Prostate gland (tissue), 2 donors: ENCODE measurements at regions not wholly inside any gene's neighbourhood (a gene's known extent, or its start where the extent isn't known, plus 50 kb on each side); places are given as distances from the start of the nearest gene placed in this dataset.
A peak's percentile ranks its signal among the peaks of the same experiment; 100 is the strongest.

Source experiments
- DNase-seq: peaks from one replicate; pipeline ENCODE4 v3.0.0-alpha.2; 2019; ENCODE audit warnings: low spot score
- H3K27ac ChIP-seq, 2 donors: fragments of 200-600 bp; sonication (generic); 2 replicates each; pipeline ENCODE4 v1.5.1; 2017 to 2019
- H3K27me3 ChIP-seq: fragments of 200-600 bp; sonication (generic); replicated peaks from 2 replicates; pipeline ENCODE4 v1.5.1; 2019; ENCODE audit not compliant: insufficient read depth
- H3K36me3 ChIP-seq, 2 donors: fragments of 200-600 bp; sonication (generic); 1 replicate in 1 of 2; 2 replicates in 1 of 2; pipeline versions ENCODE4 v1.5.1 to v1.8.1; 2017 to 2019
- H3K4me1 ChIP-seq: fragments of 200-600 bp; sonication (generic); replicated peaks from 2 replicates; pipeline ENCODE4 v1.5.1; 2019
- H3K4me3 ChIP-seq, 2 donors: fragments of 200-600 bp; sonication (generic); 2 replicates each; pipeline ENCODE4 v1.5.1; 2017 to 2019
- H3K9me3 ChIP-seq: fragments of 200-600 bp; sonication (generic); 2 replicates; pipeline ENCODE4 v1.5.1; 2017
- CTCF ChIP-seq, 4 experiments: fragments of 200-600 bp in 2 of 4; fragments of 450-650 bp in 2 of 4; sonication (generic) in 2 of 4; IDR thresholded peaks; 1 replicate in 3 of 4; 2 replicates in 1 of 4; pipeline ENCODE4 v1.5.1; 2016 to 2019; ENCODE audit warnings: antibody characterized with exemption in 4 of 4, mild to moderate bottlenecking in 2 of 4, moderate library complexity in 2 of 4
- POLR2A ChIP-seq: fragments of 450-650 bp; IDR thresholded peaks from one replicate; pipeline ENCODE4 v1.6.1; 2016; ENCODE audit warnings: antibody characterized with exemption, mild to moderate bottlenecking
- POLR2AphosphoS5 ChIP-seq: sonication (generic); formaldehyde crosslinking; IDR thresholded peaks from one replicate; pipeline ENCODE4 v1.6.1; 2017; ENCODE audit warnings: antibody characterized with exemption
- WGBS: methylation state at CpG from one replicate; pipeline ENCODE4 v1.1.5; 2018; 5-methylcytosine and 5-hydroxymethylcytosine counted together
- intact Hi-C: fragments of 100-400 bp; cut with DNase I; formaldehyde crosslinking; loops from one replicate; pipeline ENCODE4 v1.14.2; 2022

DNA sequence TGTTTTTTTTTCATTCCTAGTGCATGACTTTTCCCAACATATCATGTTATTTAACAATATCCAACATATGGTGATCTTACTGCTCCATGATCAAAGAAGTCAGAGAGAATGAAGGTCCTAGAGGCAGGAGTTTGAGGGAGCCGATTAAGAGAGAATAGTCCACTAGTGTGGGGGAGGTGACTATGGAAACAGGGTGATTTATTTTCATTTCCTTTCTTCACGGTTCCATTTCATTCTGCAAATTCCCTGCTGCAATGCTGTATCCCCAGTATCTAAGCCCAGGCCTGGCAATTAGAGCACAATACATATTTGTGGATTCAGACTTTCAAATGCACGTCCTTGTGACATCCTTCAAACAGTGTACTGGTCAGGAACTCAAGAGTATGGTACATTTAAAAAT lies 91.4 kb downstream of the CD83 start:
- Histone ChIP-seq H3K36me3 (no peaks in the 10 kb centered on the region), H3K27ac (no peak overlapping the region), H3K4me3 (no peak overlapping the region), H3K4me1 (no peaks in the 10 kb centered on the region), H3K9me3 (no peaks in the 10 kb centered on the region), H3K27me3 (no peaks in the 10 kb centered on the region)
- TF ChIP-seq POLR2AphosphoS5 (no peak), POLR2A (no peak), CTCF (IDR thresholded peaks at IDR 0.05) (no peak)
- intact Hi-C loops = no loop called here
- no peak for DNase-seq
- WGBS = 76% methylated on average over 3 of the region's 3 CpGs

DNA sequence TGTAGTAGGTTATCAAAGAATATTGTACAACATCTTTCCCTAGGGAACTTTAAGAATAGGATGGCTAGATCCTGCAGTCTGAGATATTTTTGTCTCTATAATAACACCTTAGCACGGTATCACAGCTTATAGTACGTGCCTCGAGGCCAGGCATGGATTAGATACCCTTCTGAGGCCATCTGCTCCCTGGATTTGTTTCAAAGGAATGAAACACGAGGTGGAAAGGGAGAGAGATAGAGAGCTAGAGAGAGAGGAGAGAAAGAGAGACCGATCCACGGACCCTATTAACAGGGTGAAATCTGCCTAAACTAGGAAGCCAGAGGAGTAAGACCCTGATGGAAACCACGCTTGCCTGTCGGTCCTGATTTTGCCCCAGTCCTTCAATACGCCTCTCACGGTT lies 92.5 kb downstream of the CD83 start:
- H3K4me3 ChIP-seq = no peak overlapping the region
- no peaks in the 10 kb centered on the region for H3K27me3 ChIP-seq
- DNase-seq = no peak
- no peaks in the 10 kb centered on the region for H3K4me1 ChIP-seq
- 83% methylated on average over 10 of the region's 10 CpGs for WGBS
- no peaks in the 10 kb centered on the region for H3K36me3 ChIP-seq
- H3K9me3 ChIP-seq = no peaks in the 10 kb centered on the region
- no peak for TF ChIP-seq POLR2AphosphoS5
- TF ChIP-seq CTCF (IDR thresholded peaks at IDR 0.05) = no peak
- TF ChIP-seq POLR2A = no peak
- intact Hi-C loops = loop anchor here (2.0 to 5.0 kb wide), 4 partner anchors 1037 to 1415 kb away; partner anchors contain the start of gene JARID2
- H3K27ac ChIP-seq = no peak overlapping the region

DNA sequence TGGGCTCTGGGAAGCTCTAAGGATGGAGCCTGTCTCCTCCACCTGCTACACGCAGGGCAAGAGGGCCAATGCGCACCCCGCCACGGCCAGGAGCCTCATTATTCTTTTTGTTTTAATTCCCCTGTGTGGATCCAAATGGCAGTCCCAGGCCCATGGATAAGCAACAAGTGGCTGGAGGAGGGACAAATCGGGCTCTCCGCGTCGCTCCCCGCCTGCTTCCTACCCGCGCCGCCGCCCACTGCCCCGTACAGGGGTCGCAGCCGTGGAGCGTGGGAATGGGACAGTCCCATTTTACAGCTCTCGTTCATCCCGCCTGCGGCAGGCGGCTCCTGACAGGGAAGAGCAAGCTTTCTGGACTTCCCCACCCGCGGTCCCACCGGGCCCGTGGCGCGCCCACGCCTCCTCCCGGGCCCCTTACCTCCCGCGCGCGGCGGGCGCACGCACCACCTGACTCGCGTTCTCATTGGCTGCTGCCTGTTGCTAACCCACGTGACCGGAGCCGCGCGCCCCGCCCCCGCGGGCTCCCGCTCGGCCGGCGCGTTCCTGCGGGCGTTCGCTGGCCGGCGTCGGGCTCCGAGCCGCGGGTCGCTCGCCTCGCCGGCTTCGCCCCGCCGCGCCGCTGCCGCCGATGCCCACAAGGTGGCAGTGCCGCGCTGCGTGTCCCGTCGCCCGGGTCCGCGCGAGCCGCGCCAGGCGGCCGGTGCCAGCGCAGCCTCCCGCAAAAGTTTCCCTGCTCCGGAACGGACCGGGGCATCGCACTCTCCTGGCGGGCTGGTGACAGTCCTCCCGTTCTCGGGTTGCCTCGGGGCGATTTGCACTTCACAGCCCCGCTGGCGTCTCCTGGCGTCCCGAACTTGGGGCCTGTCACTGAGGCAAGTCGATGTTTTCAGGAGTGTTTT lies 93.3 kb downstream of the CD83 start:
- DNase-seq = peak; percentile 93
- Histone ChIP-seq H3K4me3 (peak overlapping the region; percentile 53 to 65), H3K9me3 (no peaks in the 10 kb centered on the region), H3K36me3 (no peaks in the 10 kb centered on the region), H3K27ac (peak overlapping the region; percentile 65 to 80), H3K27me3 (no peaks in the 10 kb centered on the region), H3K4me1 (no peaks in the 10 kb centered on the region)
- intact Hi-C loops = loop anchor here (2.0 to 5.0 kb wide), 4 partner anchors 1036 to 1414 kb away; partner anchors contain the start of gene JARID2
- TF ChIP-seq POLR2AphosphoS5 (peak; percentile 67), CTCF (IDR thresholded peaks at IDR 0.05) (peak; percentile 64 to 98 (median 90)), POLR2A (peak; percentile 21)
- 2% methylated on average over 69 of the region's 100 CpGs for WGBS

DNA sequence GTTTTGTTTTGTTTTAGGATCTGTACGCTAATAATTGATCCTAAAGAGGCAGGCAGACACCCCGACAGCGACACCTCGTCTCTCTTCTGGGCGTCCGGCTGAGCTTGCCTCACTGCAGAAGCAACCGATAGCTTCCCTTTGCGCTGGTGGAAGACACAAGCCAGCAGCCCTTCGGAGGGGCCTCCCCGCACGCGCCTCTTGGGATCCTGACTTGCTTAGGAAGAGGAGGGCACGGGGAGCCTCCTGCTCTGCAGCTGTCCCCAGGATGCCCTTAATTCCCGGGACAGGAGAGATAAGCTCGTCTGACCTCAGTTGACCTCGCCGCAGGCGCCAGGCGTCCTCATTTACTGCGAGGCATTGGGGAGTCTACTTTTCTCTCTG lies 94.0 kb downstream of the CD83 start:
- no peaks in the 10 kb centered on the region for H3K27me3 ChIP-seq
- H3K4me3 ChIP-seq = peak overlapping the region; percentile 53 to 65
- H3K9me3 ChIP-seq = no peaks in the 10 kb centered on the region
- peak overlapping the region; percentile 28 to 56 for H3K27ac ChIP-seq
- peak; percentile 21 for DNase-seq
- intact Hi-C loops = loop anchor here (2.0 to 5.0 kb wide), 4 partner anchors 1036 to 1413 kb away; partner anchors contain the start of gene JARID2
- 17% methylated on average over 20 of the region's 20 CpGs for WGBS
- H3K36me3 ChIP-seq = no peaks in the 10 kb centered on the region
- no peak for TF ChIP-seq POLR2AphosphoS5
- no peak for TF ChIP-seq CTCF (IDR thresholded peaks at IDR 0.05)
- TF ChIP-seq POLR2A = no peak
- H3K4me1 ChIP-seq = no peaks in the 10 kb centered on the region

DNA sequence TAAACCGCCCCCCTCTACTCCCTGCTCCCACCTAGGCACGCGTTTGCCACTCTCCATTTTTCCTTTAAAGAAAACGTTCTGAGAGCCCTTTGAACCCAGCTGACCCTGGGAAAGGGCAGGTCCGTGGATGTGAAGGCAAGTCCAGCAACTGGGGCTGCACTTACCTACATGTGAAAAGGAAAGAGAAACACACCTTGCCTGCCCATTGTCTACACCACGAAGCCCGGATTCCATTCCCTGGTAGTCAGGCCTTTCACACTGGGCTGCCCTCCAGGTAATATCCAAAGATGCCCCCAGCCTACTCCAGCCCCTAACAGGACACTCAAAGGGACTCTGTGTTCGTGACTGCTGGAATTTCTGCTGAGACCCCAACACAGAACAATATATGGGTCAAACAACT lies 94.4 kb downstream of the CD83 start:
- 77% methylated on average over 8 of the region's 8 CpGs for WGBS
- no peaks in the 10 kb centered on the region for H3K9me3 ChIP-seq
- no peak overlapping the region for H3K27ac ChIP-seq
- H3K4me1 ChIP-seq = no peaks in the 10 kb centered on the region
- no peak overlapping the region for H3K4me3 ChIP-seq
- H3K36me3 ChIP-seq = no peaks in the 10 kb centered on the region
- no peaks in the 10 kb centered on the region for H3K27me3 ChIP-seq
- intact Hi-C loops = loop anchor here (5.0 kb wide), 2 partner anchors 1035 to 1175 kb away; partner anchors contain the start of gene JARID2
- no peak for DNase-seq
- TF ChIP-seq CTCF (IDR thresholded peaks at IDR 0.05) (no peak), POLR2A (no peak), POLR2AphosphoS5 (no peak)
